Endothelial cell of umbilical vein (primary cell): ENCODE measurements at regions not wholly inside any gene's neighbourhood (a gene's known extent, or its start where the extent isn't known, plus 50 kb on each side); places are given as distances from the start of the nearest gene placed in this dataset.

ENCODE experiments used
- EZH2 ChIP-seq: IDR thresholded peaks from 2 replicates; pipeline ENCODE4 v1.6.1; 2012; ENCODE audit warnings: borderline replicate concordance, low read depth, mild to moderate bottlenecking, moderate library complexity, low read length, inconsistent platforms; ENCODE audit not compliant: severe bottlenecking
- FOS ChIP-seq: IDR thresholded peaks from 2 replicates; pipeline ENCODE4 v1.6.1; 2011; ENCODE audit warnings: mild to moderate bottlenecking, low read length, moderate library complexity, borderline replicate concordance; ENCODE audit not compliant: insufficient read depth
- GATA2 ChIP-seq: IDR thresholded peaks from 2 replicates; pipeline ENCODE4 v1.7.0; 2011; ENCODE audit warnings: low read depth, mild to moderate bottlenecking, moderate library complexity, mixed read lengths, low read length; ENCODE audit not compliant: insufficient read length, insufficient read depth
- JUN ChIP-seq: IDR thresholded peaks from 2 replicates; pipeline ENCODE4 v1.6.1; 2011; ENCODE audit warnings: borderline replicate concordance, low read depth; ENCODE audit not compliant: insufficient read length, insufficient read depth
- MAX ChIP-seq: IDR thresholded peaks from 2 replicates; pipeline ENCODE4 v1.6.1; 2011; ENCODE audit not compliant: insufficient read depth, insufficient read length
- MYC ChIP-seq: IDR thresholded peaks from one replicate; pipeline ENCODE4 v1.6.1; 2011; ENCODE audit warnings: mild to moderate bottlenecking, low read depth, low read length
- POLR2A ChIP-seq: IDR thresholded peaks from 2 replicates; pipeline ENCODE4 v1.6.1; 2012; ENCODE audit warnings: low read depth, mild to moderate bottlenecking, control low read depth, low read length
- POLR2AphosphoS5 ChIP-seq: IDR thresholded peaks from 2 replicates; pipeline ENCODE4 v1.6.1; 2012; ENCODE audit warnings: low read depth, mild to moderate bottlenecking, control low read depth, low read length, moderate library complexity; ENCODE audit not compliant: insufficient read depth
- TF ChIP-seq, protein P1 (sequence below), 2 donors: IDR thresholded peaks; 1 replicate in 1 of 2; 2 replicates in 1 of 2; pipeline ENCODE4 v1.5.1; 2011; ENCODE audit warnings: low read length in 2 of 2, mild to moderate bottlenecking in 2 of 2, moderate library complexity in 2 of 2, control low read depth in 1 of 2, inconsistent platforms in 1 of 2, low read depth in 1 of 2; ENCODE audit not compliant: insufficient read depth in 1 of 2; ENCODE audit errors: extremely low read depth in 1 of 2

- TF ChIP-seq POLR2A, result no peak
- TF ChIP-seq, protein P1, sequence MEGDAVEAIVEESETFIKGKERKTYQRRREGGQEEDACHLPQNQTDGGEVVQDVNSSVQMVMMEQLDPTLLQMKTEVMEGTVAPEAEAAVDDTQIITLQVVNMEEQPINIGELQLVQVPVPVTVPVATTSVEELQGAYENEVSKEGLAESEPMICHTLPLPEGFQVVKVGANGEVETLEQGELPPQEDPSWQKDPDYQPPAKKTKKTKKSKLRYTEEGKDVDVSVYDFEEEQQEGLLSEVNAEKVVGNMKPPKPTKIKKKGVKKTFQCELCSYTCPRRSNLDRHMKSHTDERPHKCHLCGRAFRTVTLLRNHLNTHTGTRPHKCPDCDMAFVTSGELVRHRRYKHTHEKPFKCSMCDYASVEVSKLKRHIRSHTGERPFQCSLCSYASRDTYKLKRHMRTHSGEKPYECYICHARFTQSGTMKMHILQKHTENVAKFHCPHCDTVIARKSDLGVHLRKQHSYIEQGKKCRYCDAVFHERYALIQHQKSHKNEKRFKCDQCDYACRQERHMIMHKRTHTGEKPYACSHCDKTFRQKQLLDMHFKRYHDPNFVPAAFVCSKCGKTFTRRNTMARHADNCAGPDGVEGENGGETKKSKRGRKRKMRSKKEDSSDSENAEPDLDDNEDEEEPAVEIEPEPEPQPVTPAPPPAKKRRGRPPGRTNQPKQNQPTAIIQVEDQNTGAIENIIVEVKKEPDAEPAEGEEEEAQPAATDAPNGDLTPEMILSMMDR (IDR thresholded peaks at IDR 0.05; ENCODE audit: extremely low read depth in 1 of 2, insufficient read depth in 1 of 2, low read depth in 1 of 2, low read length in 2 of 2), result no peak
- TF ChIP-seq EZH2, result no peak
- no peak for TF ChIP-seq POLR2AphosphoS5
- TF ChIP-seq GATA2, result no peak
- no peak for TF ChIP-seq MYC
- no peak for TF ChIP-seq JUN
- TF ChIP-seq MAX, result no peak
- TF ChIP-seq FOS, result no peak
Measured at GRCh38 chr2:146451972-146452371, 1392.9 kb upstream of the ACVR2A start.
